NCI-H1092 (cell line): ENCODE measurements at regions not wholly inside any gene's neighbourhood (a gene's known extent, or its start where the extent isn't known, plus 50 kb on each side); places are given as distances from the start of the nearest gene placed in this dataset.

ENCODE experiments used
- DNase-seq: peaks from one replicate; lab custom pipeline; 2025; lab: John Stamatoyannopoulos, UW

DNA sequence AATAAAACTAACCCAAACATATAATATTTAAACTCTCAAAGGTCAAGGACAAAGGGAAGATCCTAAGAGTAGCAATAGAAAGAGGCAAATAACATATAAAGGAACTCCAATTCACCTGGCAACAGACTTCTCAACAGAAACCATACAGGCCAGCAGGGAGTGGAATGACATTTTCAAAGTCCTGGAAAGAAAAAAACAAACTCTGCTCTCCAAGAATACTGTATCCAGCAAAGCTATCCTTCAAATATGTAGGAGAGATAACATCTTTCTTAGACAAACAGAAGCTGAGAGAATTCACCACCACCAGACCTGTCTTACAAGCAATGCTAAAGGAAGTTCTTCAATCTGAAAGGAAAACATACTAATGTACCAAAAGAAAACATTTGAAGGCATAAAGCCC, 51.5 kb upstream of the TMEM158 start:
- DNase-seq, result no peak

DNA sequence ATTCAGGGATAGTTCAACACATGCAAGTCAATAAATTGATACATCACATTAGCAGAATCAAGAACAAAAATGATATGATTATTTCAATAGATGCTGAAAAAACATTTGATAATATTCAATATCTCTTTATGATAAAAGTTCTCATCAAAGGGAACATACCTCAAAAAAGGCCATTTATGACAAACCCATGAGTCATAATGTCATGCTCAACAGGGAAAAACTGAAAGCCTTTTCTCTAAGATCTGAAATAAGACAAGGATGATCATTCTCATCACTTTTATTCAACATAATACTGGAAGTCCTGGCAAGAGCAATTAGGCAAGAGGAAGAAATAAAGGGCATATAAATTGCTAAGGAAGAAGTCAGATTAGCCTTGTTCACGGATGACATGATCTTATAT, 54.1 kb upstream of the TMEM158 start:
- DNase-seq, result no peak

DNA sequence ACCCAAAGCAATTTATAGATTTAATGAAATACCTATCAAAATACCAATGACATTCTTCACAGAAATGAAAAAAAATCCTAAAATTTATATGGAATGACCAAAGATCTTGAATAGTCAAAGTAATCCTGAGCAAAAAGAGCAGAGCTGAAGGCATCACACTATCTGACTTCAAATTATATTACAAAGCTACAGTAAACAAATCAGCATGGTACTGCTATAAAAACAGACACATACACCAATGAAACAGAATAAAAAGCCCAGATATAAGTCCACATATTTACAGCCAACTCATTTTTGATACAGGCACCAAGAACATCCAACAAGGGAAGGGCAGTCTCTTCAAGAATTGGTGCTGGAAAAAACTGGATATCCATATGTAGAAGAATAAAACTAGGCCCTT, 54.9 kb upstream of the TMEM158 start:
- no peak for DNase-seq

DNA sequence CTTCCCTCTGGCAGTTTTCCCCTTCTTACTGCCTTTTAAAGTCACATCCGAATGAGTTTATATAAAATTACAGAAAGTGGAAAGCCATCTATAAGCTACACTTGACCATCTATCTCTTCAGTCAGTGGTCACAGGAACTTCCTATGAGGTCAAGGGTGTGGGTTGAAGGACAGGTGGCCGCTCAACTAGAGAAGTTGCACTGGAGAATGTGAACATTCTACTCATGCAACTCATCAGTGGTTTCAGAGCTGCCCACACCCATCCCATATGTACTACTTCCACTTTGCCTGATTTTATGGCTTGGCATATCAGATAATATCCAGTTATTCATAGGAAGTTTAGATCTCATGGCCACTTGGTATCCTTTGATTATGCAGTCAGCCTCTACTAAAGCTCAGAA, 57.4 kb upstream of the TMEM158 start:
- no peak for DNase-seq

GRCh38 chr3:45297331-45297730, 71.2 kb upstream of the TMEM158 start:
- DNase-seq, result no peak

DNA sequence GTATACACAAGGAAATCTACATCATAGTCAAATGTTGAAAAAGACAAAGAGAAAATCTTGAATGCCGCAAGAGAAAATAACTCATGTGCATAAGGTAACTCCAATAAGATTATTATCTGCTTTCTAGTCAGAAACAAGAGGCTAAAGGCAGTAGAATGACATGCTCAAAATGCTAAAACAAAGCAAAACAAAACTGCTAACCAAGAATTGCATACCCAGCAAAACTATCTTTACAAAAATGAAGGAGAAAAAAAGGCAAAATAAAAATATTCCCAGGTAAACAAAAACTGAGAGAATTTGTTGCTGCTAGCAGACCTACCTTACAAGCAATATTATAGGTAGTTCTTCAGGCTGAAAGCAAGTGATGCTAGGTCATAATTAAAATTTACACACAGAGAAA, 76.4 kb upstream of the TMEM158 start:
- no peak for DNase-seq

DNA sequence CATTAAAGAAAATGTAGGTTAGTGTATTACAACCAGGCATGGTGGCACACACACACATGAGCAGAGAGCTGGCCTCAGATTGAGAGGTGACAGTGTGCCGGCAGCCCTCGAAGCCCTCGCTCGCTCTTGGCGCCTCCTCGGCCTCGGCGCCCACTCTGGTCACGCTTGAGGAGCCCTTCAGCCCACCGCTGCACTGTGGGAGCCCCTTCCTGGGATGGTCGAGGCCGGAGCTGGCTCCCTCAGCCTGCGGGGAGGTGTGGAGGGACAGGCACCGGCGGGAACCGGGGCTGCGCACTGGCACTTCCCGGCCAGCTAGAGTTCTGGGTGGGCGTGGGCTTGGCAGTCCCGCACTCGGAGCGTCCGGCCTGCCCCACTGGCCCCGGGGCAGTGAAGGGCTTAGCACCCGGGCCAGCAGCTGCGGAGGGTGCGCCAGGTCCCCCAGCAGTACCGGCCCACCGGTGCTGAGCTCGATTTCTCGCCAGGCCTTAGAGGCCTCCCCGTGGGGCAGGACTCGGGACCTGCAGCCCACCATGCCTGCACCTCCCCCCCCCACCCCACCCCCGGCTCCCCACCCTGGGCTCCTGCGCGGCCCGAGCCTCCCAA, 80.4 kb upstream of the TMEM158 start:
- no peak for DNase-seq

DNA sequence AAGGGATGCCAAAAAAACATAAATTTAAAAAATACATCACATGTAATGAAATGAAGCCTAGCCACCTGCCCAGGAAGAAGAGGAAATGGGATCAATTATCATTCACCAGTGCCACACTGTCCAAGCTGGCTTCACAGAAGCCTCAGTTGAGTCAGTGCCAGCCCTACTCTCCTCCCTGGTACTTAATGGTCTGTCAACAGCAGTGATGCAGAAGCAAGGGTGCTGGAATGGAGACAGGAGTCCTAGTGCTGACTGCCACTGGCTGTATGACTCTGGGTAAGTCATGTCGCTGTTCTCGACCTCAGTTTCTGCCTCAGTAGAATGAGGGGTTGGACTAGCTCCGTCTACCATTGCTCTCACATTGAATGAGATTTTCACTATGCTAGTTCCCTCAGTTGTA, 78.5 kb upstream of the LARS2 start:
- peak; percentile 61 for DNase-seq

DNA sequence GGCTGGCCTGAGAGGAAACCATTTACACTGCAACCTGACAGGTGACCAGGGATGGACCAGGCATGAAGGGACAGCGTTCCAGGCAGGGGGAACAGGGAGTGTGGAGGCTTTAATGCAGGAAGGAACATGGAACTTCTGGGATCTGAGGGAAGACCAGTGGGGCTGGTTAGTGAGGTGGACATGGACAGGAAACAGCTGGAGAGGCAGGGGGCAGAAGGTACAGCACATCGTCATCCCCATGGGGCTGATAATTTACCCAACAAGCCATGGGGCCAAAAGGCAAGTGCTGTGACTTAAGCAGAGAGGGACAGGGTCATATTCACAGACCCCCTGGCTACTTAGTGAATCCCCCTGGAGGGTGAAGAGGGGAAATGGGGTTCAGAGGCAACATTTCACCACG, 77.0 kb upstream of the LARS2 start:
- DNase-seq, result no peak

DNA sequence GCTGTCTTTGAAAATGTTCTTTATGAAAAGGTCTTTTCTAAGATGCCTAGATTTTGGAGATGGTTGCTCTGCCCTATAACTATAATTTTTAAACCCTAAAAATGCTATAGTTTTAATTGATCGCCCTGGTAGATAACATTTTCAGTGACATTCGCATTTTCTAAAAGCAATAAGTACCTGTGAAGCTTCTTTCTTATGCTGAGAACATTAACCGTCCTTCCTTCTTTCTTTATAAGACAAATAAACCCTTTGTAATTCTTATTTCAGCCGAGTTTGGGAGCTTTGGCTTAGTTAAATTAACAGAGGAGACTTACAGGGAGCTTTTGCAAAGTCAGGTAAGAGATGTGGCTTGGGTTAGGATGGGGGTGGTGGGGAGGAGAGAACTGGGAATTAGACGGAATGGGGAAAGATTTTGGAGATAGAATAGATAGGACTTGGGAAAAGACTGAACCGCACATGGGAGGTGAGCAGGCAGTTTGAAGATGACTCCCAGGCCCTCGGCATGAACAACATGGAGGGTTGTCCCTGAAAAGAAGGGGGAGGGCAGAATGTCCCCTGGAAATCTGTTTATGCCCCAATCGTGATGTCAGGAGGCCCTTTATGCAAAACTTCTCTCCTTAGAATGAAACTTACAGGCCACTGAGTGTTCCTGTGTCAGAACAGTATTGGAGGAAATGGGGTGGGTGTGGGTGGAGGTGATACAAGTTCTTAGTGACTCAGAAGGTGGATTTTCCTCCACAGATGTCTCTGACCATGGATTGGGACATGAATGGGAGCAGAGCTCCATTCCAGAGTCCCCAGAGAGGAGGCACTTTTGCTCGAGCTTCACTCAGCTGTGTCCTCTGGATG, 76.2 kb upstream of the LARS2 start:
- DNase-seq, result no peak

DNA sequence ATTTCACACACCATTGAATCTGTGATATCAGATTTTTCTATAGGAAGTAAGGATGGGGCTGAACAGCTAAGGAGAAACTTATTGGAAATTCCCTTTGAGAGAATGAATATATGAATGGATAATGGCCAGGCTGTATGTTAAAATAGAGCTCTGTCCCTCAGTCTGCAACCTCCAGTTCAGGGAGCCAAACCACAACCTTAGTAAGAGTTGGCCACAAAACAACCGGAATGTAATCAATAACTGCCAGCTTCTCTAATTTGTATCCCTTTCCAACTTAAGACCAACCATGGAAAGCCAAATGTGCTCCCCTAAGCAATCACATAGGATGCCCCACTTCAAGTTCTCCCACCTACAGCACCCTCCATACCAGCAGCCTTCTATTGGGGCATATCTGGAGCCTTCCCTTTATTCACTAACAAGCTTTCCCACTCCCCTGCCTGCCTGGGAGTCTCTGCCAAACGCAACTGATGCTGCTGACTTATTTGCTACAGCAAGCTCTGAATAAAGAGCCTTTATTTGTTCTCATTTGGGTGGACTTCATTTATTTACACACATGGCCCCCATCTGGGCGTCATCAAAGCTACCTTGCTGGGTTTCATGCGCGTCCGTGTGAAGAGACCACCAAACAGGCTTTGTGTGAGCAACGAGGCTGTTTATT, 75.4 kb upstream of the LARS2 start:
- no peak for DNase-seq

DNA sequence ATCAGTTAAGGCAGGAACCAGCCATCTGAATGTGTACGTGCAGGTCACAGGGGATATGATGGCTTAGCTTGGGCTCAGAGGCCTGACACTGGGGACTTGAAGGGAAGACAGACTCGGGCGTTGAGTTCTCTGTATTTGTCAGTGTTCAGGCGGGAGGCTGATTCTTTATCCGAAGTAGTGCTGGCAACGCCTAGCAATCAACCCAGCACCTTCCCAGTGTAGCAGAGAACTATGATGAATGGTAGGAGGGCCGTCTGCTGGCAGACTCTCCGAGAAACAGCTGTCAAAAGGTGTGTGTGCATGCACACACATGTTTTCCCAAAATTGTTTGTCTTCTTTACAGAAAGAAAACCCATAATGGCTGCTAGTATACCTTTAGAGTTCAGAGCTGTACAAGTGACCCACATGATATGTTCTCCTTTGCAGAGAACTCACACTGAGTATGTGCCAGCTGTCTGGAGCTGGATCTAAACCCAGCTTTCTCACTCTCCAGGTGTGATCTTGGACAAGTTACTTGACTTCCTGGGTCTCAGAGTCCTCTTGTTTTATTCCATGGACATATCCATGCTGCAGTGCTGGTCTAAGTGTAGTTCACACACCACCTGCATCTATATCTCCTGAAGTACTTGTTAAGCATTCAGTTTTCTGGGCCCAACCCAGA, 74.5 kb upstream of the LARS2 start:
- DNase-seq, result no peak

DNA sequence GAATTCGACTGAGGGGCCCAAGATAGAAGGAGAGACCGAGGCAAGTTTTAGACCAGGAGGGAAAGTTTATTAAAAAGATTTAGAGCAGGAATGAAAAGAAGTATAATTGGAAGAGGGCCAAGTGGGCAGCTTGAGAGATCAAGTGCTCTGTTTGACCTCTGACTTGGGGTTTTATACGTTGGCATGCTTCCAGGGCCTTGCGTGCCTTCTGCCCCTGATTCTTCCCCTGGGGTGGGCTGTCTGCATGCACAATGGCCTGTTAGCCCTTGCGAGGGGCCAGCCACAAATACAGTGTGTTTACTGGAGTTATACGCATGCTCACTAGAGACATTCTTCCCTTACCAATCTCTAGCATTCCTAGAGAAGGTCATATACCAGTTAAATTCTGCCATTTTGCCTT, 70.7 kb upstream of the LARS2 start:
- no peak for DNase-seq

DNA sequence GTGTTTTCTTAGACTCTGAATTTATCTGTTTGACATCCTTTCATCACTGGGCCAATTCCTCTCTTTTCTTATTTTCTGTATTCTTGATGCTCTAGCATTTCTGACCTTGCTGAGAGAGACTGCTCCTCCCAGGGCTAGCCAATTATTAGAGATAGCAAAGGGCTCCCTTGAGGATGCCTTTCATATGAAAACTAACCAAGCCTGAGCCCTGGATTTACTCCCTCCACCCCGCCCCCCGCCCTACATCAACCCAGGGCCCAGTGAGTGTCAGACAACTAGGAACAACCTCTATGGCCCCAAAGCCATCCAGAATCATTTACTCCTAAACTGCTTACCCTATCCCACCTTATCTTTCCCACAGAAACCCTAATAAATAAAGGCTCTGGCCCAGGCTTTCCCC, 69.7 kb upstream of the LARS2 start:
- DNase-seq, result no peak

- DNase-seq, result no peak
Observed at GRCh38 chr3:45319231-45319995, 69.0 kb upstream of the LARS2 start.

- no peak for DNase-seq
Observed at GRCh38 chr3:45319996-45320305, 68.4 kb upstream of the LARS2 start.

DNA sequence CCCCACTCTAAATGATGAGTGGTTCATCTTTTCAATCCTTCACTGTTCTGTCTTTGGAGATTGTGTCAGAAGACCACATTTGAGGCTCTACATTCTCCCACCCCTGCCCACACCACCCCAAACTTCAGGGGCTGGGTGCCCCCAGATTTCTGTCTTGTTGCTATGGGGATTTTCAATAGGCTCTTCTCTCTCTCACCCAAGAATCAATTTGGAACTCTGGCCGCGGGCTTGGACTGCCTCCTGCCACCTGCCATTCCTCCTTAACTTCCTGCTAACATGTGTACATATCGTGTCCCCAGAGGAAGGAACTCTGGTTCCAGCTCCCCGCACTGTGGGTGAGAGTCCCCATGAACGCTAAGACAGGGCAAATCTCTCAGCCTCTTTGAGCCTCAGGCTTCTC, 67.4 kb upstream of the LARS2 start:
- DNase-seq, result no peak

DNA sequence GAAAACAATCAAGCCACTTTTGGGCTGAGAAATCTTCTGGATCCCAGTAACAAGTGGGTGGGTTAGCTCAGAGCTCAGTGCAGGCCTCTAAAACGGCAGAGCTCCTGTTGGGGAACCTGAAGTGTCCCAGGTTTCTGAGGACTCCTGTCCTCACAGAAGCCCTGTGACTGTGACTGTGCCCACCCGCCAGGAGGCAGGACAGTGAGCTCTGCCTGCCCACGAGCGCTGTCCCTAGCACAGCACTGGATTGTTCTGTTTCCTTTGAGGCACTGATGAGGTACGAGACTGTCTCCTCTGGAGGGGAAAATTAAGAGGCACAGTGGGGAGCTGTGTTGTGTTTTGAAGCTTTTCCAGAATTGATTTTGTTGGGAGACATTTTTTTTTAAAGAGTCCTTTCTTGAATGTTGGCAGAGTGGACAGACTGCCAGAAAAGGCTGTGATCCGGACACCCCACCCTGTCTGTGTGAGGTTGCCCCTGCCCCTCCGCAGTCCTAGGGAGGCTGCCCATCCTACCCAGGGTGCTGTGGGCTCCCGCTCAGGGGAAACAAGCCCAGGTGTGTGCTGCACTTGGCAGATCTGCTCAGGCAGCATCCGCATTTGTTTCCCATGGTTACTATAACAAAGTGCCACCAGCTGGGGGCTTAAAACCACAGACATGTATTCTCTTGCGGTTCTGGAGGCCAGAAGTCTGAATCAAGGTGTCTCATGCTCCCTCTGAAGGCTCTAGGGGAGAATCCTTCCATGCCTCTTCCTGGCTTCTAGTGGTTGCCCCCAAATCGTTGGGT, 66.6 kb upstream of the LARS2 start:
- DNase-seq, result no peak

DNA sequence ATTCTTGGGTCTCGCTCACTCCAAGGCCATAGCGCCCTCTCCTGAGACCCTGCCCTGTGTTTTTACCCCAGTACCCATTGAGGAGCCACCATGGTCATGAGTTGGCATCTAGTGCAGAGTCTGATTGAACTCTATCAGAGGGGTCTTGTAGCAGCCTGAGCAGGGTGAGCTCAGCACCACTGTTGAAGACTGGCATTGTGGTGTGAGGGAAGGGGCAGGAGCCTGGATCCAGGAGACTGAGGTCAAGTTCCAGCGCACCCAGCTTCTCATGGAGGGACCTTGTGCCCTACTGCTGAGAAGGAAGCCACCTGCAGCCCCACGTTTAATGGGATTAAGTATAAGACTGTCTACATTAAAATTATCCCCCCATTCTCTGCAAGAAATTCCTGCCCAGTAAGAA, 65.8 kb upstream of the LARS2 start:
- no peak for DNase-seq

DNA sequence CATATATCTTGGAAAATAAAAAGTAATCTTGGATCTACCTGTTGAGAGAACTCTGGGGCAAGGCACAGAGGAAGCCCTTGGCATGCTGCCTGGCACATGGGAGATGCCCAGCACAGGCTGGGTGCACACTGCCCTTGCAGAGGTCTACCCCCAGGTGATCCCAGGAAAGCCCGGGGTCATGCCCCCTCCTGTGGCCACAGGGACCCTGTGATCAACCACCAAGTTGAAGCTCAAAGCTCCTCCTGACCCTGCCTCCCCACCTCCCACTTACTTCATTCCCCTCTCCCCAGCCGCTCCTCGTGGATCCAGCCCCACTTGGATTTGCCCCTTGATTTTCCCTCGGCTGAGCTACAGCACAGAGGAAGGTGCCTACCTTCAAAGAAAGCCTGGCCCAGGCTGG, 62.7 kb upstream of the LARS2 start:
- DNase-seq, result no peak

DNA sequence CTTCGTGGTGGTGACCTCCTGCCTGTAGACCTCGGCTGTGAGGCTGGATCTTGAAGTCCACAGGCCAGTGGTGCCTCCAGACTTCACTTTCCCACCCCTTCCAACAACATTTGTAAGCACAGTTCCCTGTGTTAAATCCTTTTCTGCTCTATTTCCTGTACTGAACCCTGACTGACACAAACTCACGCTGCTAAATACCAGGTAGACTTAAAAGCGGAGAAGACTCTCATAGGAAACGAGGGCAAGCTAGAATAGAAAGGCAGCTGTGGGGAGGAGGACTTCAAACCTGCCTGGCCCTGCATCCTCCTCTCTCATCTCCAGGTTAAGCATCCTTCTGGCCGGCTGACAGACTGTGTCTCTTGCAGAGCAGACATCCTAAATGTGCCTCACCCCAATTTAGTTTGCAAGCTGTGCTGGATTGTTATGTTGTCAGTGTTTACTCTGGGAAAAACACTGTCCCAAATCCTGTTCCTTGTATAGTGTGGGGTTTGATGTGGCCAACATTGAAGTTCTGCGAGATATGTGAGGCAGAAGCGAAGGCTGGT, 58.5 kb upstream of the LARS2 start:
- no peak for DNase-seq
